Body of pancreas (tissue), 4 donors: ENCODE measurements at regions not wholly inside any gene's neighbourhood (a gene's known extent, or its start where the extent isn't known, plus 50 kb on each side); places are given as distances from the start of the nearest gene placed in this dataset.

Source experiments
- CTCF ChIP-seq, 7 experiments: fragments of 450-650 bp in 4 of 7; fragments of 200-600 bp in 3 of 7; sonication (generic) in 3 of 7; IDR thresholded peaks; one replicate each; pipeline ENCODE4 v1.5.1; 2016 to 2019; ENCODE audit warnings: antibody characterized with exemption in 7 of 7
- POLR2A ChIP-seq, 3 donors: fragments of 450-650 bp; IDR thresholded peaks; one replicate each; pipeline ENCODE4 v1.6.1; 2016; ENCODE audit warnings: antibody characterized with exemption in 3 of 3, mild to moderate bottlenecking in 2 of 3

GRCh38 chr15:70459312-70459711 is 304.0 kb downstream of the UACA start:
- TF ChIP-seq POLR2A (IDR thresholded peaks at IDR 0.05) (no peak), CTCF (IDR thresholded peaks at IDR 0.05) (no peak)
